SU-DHL-6 (cell line): ENCODE measurements at regions not wholly inside any gene's neighbourhood (a gene's known extent, or its start where the extent isn't known, plus 50 kb on each side); places are given as distances from the start of the nearest gene placed in this dataset.

Experiments
- EZH2phosphoT487 ChIP-seq: fragments of 200-600 bp; sonication (generic), shearing (Covaris generic); conservative IDR thresholded peaks from 2 replicates; pipeline ENCODE4 v1.6.1; 2018; ENCODE audit warnings: mild to moderate bottlenecking, antibody characterized with exemption, low read length, moderate library complexity, mixed read lengths
- TF ChIP-seq, protein P1 (sequence below): fragments of 200-600 bp; sonication (generic); IDR thresholded peaks from one replicate; pipeline ENCODE4 v1.5.1; 2017; ENCODE audit warnings: antibody characterized with exemption, mild to moderate bottlenecking, low read length, moderate library complexity; ENCODE audit not compliant: insufficient read depth, poor library complexity, severe bottlenecking

DNA sequence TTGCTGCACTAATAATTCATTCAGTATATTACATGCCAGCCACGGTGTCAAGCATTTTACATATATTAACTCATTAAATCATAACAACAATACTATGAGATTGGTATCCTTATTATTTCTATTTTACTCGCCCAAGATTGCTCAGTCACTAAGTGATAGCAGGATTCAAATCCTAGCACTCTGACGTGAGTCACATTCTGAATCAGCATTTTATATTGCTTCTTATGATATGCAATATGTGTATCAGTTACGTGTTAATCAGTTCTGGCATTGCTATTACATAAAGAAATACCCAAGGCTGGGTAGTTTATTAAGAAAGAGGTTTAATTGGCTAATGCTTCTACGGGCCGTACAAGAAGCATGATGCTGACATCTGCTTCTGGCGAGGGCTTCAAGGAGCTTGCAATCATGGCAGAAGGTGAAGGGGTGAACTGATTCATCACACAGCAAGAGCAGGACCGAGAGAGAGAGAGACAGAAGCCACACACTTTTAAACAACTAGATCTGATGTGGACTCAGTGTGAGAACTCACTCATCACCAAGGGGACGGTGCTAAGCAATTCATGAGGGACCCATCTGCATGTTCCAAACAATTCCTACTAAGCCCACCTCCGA, 166.5 kb upstream of the TMCO5A start:
- TF ChIP-seq, protein P1, sequence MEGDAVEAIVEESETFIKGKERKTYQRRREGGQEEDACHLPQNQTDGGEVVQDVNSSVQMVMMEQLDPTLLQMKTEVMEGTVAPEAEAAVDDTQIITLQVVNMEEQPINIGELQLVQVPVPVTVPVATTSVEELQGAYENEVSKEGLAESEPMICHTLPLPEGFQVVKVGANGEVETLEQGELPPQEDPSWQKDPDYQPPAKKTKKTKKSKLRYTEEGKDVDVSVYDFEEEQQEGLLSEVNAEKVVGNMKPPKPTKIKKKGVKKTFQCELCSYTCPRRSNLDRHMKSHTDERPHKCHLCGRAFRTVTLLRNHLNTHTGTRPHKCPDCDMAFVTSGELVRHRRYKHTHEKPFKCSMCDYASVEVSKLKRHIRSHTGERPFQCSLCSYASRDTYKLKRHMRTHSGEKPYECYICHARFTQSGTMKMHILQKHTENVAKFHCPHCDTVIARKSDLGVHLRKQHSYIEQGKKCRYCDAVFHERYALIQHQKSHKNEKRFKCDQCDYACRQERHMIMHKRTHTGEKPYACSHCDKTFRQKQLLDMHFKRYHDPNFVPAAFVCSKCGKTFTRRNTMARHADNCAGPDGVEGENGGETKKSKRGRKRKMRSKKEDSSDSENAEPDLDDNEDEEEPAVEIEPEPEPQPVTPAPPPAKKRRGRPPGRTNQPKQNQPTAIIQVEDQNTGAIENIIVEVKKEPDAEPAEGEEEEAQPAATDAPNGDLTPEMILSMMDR, result no peak
- no peak for TF ChIP-seq EZH2phosphoT487
